PC-9 (cell line): ENCODE measurements at regions not wholly inside any gene's neighbourhood (a gene's known extent, or its start where the extent isn't known, plus 50 kb on each side); places are given as distances from the start of the nearest gene placed in this dataset.

Experiments
- EZH2 ChIP-seq: fragments of 200-600 bp; sonication (generic); IDR thresholded peaks from 2 replicates; pipeline ENCODE4 v1.8.0; 2017; ENCODE audit warnings: antibody characterized with exemption, low read depth
- TF ChIP-seq, protein P1 (sequence below): fragments of 200-600 bp; sonication (generic); conservative IDR thresholded peaks from 2 replicates; pipeline ENCODE4 v1.6.1; 2017; ENCODE audit warnings: mixed run types, antibody characterized with exemption, mild to moderate bottlenecking, moderate library complexity

DNA sequence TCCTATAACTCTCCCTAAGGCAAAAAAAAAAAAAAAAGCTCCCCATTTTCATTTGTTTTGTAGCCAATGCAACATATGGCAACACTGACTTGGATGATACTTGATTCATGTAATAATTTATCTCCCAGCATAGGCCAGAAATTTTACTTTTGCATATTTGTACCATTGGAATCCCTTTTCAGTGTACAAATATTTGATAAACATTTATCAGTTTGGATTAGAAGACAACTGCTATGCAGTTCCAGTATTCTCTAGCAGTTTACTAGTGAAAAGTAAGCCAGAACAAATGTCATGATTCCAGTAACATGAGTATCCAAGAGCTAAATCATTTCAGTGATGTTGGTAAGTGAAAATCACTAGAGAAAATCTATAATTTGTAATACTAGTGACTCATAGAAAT lies 392.3 kb downstream of the CCER1 start:
- TF ChIP-seq, protein P1, sequence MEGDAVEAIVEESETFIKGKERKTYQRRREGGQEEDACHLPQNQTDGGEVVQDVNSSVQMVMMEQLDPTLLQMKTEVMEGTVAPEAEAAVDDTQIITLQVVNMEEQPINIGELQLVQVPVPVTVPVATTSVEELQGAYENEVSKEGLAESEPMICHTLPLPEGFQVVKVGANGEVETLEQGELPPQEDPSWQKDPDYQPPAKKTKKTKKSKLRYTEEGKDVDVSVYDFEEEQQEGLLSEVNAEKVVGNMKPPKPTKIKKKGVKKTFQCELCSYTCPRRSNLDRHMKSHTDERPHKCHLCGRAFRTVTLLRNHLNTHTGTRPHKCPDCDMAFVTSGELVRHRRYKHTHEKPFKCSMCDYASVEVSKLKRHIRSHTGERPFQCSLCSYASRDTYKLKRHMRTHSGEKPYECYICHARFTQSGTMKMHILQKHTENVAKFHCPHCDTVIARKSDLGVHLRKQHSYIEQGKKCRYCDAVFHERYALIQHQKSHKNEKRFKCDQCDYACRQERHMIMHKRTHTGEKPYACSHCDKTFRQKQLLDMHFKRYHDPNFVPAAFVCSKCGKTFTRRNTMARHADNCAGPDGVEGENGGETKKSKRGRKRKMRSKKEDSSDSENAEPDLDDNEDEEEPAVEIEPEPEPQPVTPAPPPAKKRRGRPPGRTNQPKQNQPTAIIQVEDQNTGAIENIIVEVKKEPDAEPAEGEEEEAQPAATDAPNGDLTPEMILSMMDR = no peak
- no peak for TF ChIP-seq EZH2
